SK-N-SH (cell line): ENCODE measurements at regions not wholly inside any gene's neighbourhood (a gene's known extent, or its start where the extent isn't known, plus 50 kb on each side); places are given as distances from the start of the nearest gene placed in this dataset.
"Not testable (repeated sequence)": the region's sequence is repeated elsewhere in the genome, so short reads cannot be mapped to it uniquely, and the experiment has no call there.

Experiments
- CTCF ChIA-PET: fragments of 300-600, 350-600 bp; formaldehyde crosslinking; extraction: SDS; loops from one replicate; lab custom pipeline; 2021; lab: Yijun Ruan, JAX
- POLR2A ChIA-PET: fragments of 350-600 bp; sonication (Branson Sonifier 250); formaldehyde crosslinking; extraction: SDS; loops from one replicate; lab custom pipeline; 2020; ENCODE audit warnings: antibody characterized with exemption, inconsistent platforms; lab: Yijun Ruan, JAX
- DNase-seq: peaks from one replicate; pipeline ENCODE4 v3.0.0; 2012
- H2AFZ ChIP-seq: fragments of 200-600 bp; sonication (generic); 2 replicates; pipeline ENCODE4 v1.8.1; 2016; ENCODE audit warnings: antibody characterized with exemption, mild to moderate bottlenecking, low read depth
- H3F3A ChIP-seq: fragments of 200-600 bp; sonication (generic); replicated peaks from 2 replicates; pipeline ENCODE3; 2016; ENCODE audit warnings: antibody characterized with exemption, mild to moderate bottlenecking; ENCODE audit not compliant: insufficient read depth
- H3K27ac ChIP-seq, 2 experiments: fragments of 200-500 bp in 1 of 2; fragments of 200-600 bp in 1 of 2; sonication (Bioruptor generic) in 1 of 2; sonication (generic), shearing (Covaris generic) in 1 of 2; 2 replicates each; pipeline versions ENCODE4 v1.5.1 to v1.6.1; 2014 to 2016; ENCODE audit warnings: low read depth in 2 of 2, inconsistent platforms in 1 of 2, low read length in 1 of 2, mild to moderate bottlenecking in 1 of 2, mixed read lengths in 1 of 2
- H3K27me3 ChIP-seq: fragments of 200-600 bp; sonication (generic), shearing (Covaris generic); 2 replicates; pipeline ENCODE4 v1.6.1; 2016; ENCODE audit warnings: mixed run types; ENCODE audit not compliant: insufficient read depth
- H3K36me3 ChIP-seq, 2 experiments: fragments of 200-500 bp in 1 of 2; fragments of 200-600 bp in 1 of 2; sonication (Bioruptor generic) in 1 of 2; sonication (generic) in 1 of 2; replicated peaks in 1 of 2; 2 replicates each; pipeline versions ENCODE3 to v1.5.1; 2014 to 2016; ENCODE audit warnings: low read length in 1 of 2, mild to moderate bottlenecking in 1 of 2; ENCODE audit not compliant: insufficient read depth in 2 of 2, control insufficient read depth in 1 of 2
- H3K4me1 ChIP-seq, 2 experiments: fragments of 200-500 bp in 1 of 2; fragments of 200-600 bp in 1 of 2; sonication (Bioruptor generic) in 1 of 2; sonication (generic), shearing (Covaris generic) in 1 of 2; 2 replicates each; pipeline versions ENCODE4 v1.5.1 to v1.6.1; 2014 to 2016; ENCODE audit warnings: low read depth in 1 of 2, low read length in 1 of 2, mixed run types in 1 of 2; ENCODE audit not compliant: insufficient read depth in 2 of 2, control insufficient read depth in 1 of 2
- H3K4me2 ChIP-seq: fragments of 200-600 bp; sonication (generic), shearing (Covaris generic); 2 replicates; pipeline ENCODE4 v1.6.1; 2017; ENCODE audit warnings: mixed run types
- H3K4me3 ChIP-seq, 2 experiments: fragments of 200-500 bp in 1 of 2; fragments of 200-600 bp in 1 of 2; sonication (Bioruptor generic) in 1 of 2; sonication (generic), shearing (Covaris generic) in 1 of 2; 2 replicates each; pipeline versions ENCODE4 v1.5.1 to v1.8.1; 2014 to 2016; ENCODE audit warnings: low read depth in 2 of 2, inconsistent platforms in 1 of 2, low read length in 1 of 2, mild to moderate bottlenecking in 1 of 2, mixed read lengths in 1 of 2, moderate library complexity in 1 of 2
- H3K79me2 ChIP-seq: fragments of 200-600 bp; sonication (generic); 2 replicates; pipeline ENCODE4 v1.8.1; 2017; ENCODE audit warnings: mild to moderate bottlenecking; ENCODE audit not compliant: insufficient read depth
- H3K9ac ChIP-seq: fragments of 200-600 bp; sonication (generic); 2 replicates; pipeline ENCODE4 v1.6.1; 2017; ENCODE audit warnings: mixed run types
- H3K9me2 ChIP-seq: fragments of 200-600 bp; sonication (generic); 2 replicates; pipeline ENCODE4 v1.6.1; 2017; ENCODE audit warnings: mixed run types
- H3K9me3 ChIP-seq: fragments of 200-600 bp; sonication (generic); 2 replicates; pipeline ENCODE4 v1.6.1; 2017; ENCODE audit warnings: mixed run types, mild to moderate bottlenecking, moderate library complexity
- H4K20me1 ChIP-seq: fragments of 200-600 bp; sonication (generic); 2 replicates; pipeline ENCODE4 v1.6.1; 2017; ENCODE audit warnings: mild to moderate bottlenecking, mixed run types; ENCODE audit not compliant: insufficient read depth
- ELF1 ChIP-seq: IDR thresholded peaks from 2 replicates; pipeline ENCODE4 v1.4.0; 2012
- FOSL2 ChIP-seq: IDR thresholded peaks from 2 replicates; pipeline ENCODE4 v1.4.0; 2012; ENCODE audit warnings: low read depth, mild to moderate bottlenecking, moderate library complexity, borderline replicate concordance
- JUND ChIP-seq: IDR thresholded peaks from 2 replicates; pipeline ENCODE4 v1.4.0; 2012
- MXI1 ChIP-seq: IDR thresholded peaks from 2 replicates; pipeline ENCODE4 v1.6.1; 2012; ENCODE audit warnings: mild to moderate bottlenecking, low read depth, low read length, improper control_type of control experiment
- PBX3 ChIP-seq: IDR thresholded peaks from 2 replicates; pipeline ENCODE4; 2012
- RAD21 ChIP-seq: IDR thresholded peaks from 2 replicates; pipeline ENCODE4 v1.6.1; 2012; ENCODE audit warnings: mild to moderate bottlenecking, low read length
- SMC3 ChIP-seq: IDR thresholded peaks from 2 replicates; pipeline ENCODE4 v1.6.1; 2012; ENCODE audit warnings: low read depth, low read length, improper control_type of control experiment
- USF2 ChIP-seq: fragments of 150-350 bp; IDR thresholded peaks from 2 replicates; pipeline ENCODE4 v1.6.1; 2017; ENCODE audit warnings: antibody characterized with exemption, low read length, low read depth, borderline replicate concordance
- YY1 ChIP-seq: IDR thresholded peaks from 2 replicates; pipeline ENCODE4 v1.4.0; 2012; ENCODE audit warnings: low read depth, mild to moderate bottlenecking
- WGBS: methylation state at CpG from one replicate; pipeline ENCODE4 v1.1.6; 2017; ENCODE audit warnings: low lambda C conversion rate; 5-methylcytosine and 5-hydroxymethylcytosine counted together
- TF ChIP-seq, protein P1 (sequence below): IDR thresholded peaks from 2 replicates; pipeline ENCODE4 v1.4.0; 2012; ENCODE audit warnings: low read depth, borderline replicate concordance

GRCh38 chr6:163733061-163733460 lies 318.5 kb downstream of the QKI start:
- no peak overlapping the region for H3K4me2 ChIP-seq
- 58% methylated on average over 2 of the region's 2 CpGs for WGBS
- no peaks in the 10 kb centered on the region for H3K9me3 ChIP-seq
- no peaks in the 10 kb centered on the region for H3K79me2 ChIP-seq
- no peak overlapping the region for H3K27ac ChIP-seq
- peaks cover 0 to 9% of the 10 kb centered on the region in 2 experiments; a peak in 2 of 4 replicates for H3K4me1 ChIP-seq
- H4K20me1 ChIP-seq = no peaks in the 10 kb centered on the region
- H3K9ac ChIP-seq = no peak overlapping the region
- ChIA-PET CTCF (no interaction called here), POLR2A (no interaction called here)
- no peaks in the 10 kb centered on the region for H3K27me3 ChIP-seq
- H2AFZ ChIP-seq = no peak overlapping the region
- TF ChIP-seq JUND (no peak), PBX3 (no peak), FOSL2 (no peak), YY1 (no peak)
- H3F3A ChIP-seq = no peaks in the 10 kb centered on the region
- no peaks in the 10 kb centered on the region for H3K36me3 ChIP-seq
- no peak overlapping the region for H3K4me3 ChIP-seq
- H3K9me2 ChIP-seq = no peaks in the 10 kb centered on the region
- no peak for DNase-seq

GRCh38 chr6:163732479-163732878 lies 318.0 kb downstream of the QKI start:
- 9% methylated on average over 3 of the region's 3 CpGs for WGBS
- no peaks in the 10 kb centered on the region for H3K36me3 ChIP-seq
- CTCF ChIA-PET = no interaction called here
- no peaks in the 10 kb centered on the region for H3K9me2 ChIP-seq
- no peaks in the 10 kb centered on the region for H3K9me3 ChIP-seq
- no peaks in the 10 kb centered on the region for H4K20me1 ChIP-seq
- no peak overlapping the region for H3K4me2 ChIP-seq
- DNase-seq = no peak
- POLR2A ChIA-PET = no interaction called here
- no peaks in the 10 kb centered on the region for H3K79me2 ChIP-seq
- H3K27ac ChIP-seq = no peak overlapping the region
- H2AFZ ChIP-seq = no peak overlapping the region
- no peak for TF ChIP-seq ELF1
- no peak for TF ChIP-seq USF2
- TF ChIP-seq SMC3 = no peak
- TF ChIP-seq MXI1 = no peak
- no peak for TF ChIP-seq RAD21
- TF ChIP-seq, protein P1, sequence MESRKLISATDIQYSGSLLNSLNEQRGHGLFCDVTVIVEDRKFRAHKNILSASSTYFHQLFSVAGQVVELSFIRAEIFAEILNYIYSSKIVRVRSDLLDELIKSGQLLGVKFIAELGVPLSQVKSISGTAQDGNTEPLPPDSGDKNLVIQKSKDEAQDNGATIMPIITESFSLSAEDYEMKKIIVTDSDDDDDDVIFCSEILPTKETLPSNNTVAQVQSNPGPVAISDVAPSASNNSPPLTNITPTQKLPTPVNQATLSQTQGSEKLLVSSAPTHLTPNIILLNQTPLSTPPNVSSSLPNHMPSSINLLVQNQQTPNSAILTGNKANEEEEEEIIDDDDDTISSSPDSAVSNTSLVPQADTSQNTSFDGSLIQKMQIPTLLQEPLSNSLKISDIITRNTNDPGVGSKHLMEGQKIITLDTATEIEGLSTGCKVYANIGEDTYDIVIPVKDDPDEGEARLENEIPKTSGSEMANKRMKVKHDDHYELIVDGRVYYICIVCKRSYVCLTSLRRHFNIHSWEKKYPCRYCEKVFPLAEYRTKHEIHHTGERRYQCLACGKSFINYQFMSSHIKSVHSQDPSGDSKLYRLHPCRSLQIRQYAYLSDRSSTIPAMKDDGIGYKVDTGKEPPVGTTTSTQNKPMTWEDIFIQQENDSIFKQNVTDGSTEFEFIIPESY = no peak
- H3K9ac ChIP-seq = no peak overlapping the region
- H3F3A ChIP-seq = no peaks in the 10 kb centered on the region
- H3K4me1 ChIP-seq = peaks cover 0 to 9% of the 10 kb centered on the region in 2 experiments; a peak in 2 of 4 replicates
- no peaks in the 10 kb centered on the region for H3K27me3 ChIP-seq
- no peak overlapping the region for H3K4me3 ChIP-seq

DNA sequence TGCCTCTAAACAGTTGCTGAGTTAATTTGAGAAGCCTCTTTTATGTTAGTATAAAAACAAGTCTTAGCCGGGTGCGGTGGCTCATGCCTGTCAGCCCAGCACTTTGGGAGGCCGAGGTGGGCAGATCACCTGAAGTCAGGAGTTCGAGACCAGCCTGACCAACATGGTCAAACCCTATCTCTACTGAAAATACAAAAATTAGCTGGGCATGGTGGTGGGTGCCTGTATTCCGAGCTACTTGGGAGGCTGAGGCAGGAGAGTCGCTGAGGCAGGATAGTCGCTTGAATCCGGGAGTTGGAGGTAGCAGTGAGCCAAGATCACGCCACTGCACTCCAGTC lies 317.5 kb downstream of the QKI start:
- H2AFZ ChIP-seq, CTCF ChIA-PET, H3K4me2 ChIP-seq, DNase-seq, H3K36me3 ChIP-seq, H3K27ac ChIP-seq, H3K27me3 ChIP-seq, POLR2A ChIA-PET, H3K9ac ChIP-seq, H4K20me1 ChIP-seq, H3K4me1 ChIP-seq, H3K4me3 ChIP-seq, H3K79me2 ChIP-seq, H3K9me2 ChIP-seq, H3F3A ChIP-seq, H3K9me3 ChIP-seq: not testable (repeated sequence)
- WGBS = 59% methylated on average over 9 of the region's 9 CpGs
